HepG2 (cell line): ENCODE measurements at regions not wholly inside any gene's neighbourhood (a gene's known extent, or its start where the extent isn't known, plus 50 kb on each side); places are given as distances from the start of the nearest gene placed in this dataset.

ENCODE experiments used
- ATAC-seq: fragments of 200-7000 bp; cut with Tn5 transposase; 3 replicates; pipeline ENCODE4 v1.9.1; 2020; ENCODE audit warnings: mild to moderate bottlenecking, moderate library complexity
- BruUV-seq: library from RNA; stranded (reverse); fragments of 400-500 nt; replicated peaks from 2 replicates; lab custom pipeline; 2021; lab: Mats Ljungman, UMichigan
- CTCF ChIA-PET: fragments of 300-600 bp; formaldehyde crosslinking; extraction: SDS; loops from one replicate; lab custom pipeline; 2021; ENCODE audit warnings: low total read pairs, inconsistent platforms, low intra/inter-chr PET ratio; lab: Yijun Ruan, JAX
- POLR2A ChIA-PET: fragments of 350-600 bp; sonication (Branson Sonifier 250); formaldehyde crosslinking; loops from one replicate; lab custom pipeline; 2020; ENCODE audit warnings: antibody characterized with exemption, inconsistent platforms; lab: Yijun Ruan, JAX
- DNase-seq: peaks from one replicate; pipeline ENCODE4 v3.0.0-alpha.2; 2015; ENCODE audit warnings: low spot score
- FAIRE-seq: peaks from 3 replicates; lab custom pipeline; 2011; peaks lifted over from hg19 to GRCh38; lab: Jason Lieb, UNC
- H2AFZ ChIP-seq: one replicate; pipeline ENCODE4 v1.6.1; 2011; ENCODE audit warnings: low read length, inconsistent platforms
- H3K27ac ChIP-seq: fragments of 300-600 bp; 3 replicates; pipeline ENCODE4 v1.8.0; 2011; ENCODE audit warnings: mixed run types, mild to moderate bottlenecking, mixed read lengths, low read length, inconsistent platforms; ENCODE audit not compliant: insufficient read depth; ENCODE audit errors: extremely low read length
- H3K27me3 ChIP-seq, 2 experiments: fragments of 200-600 bp in 1 of 2; 2 replicates in 1 of 2; 3 replicates in 1 of 2; pipeline versions ENCODE4 v1.6.0 to v1.8.0; 2011; ENCODE audit warnings: low read length in 2 of 2, mild to moderate bottlenecking in 2 of 2, moderate library complexity in 2 of 2, inconsistent platforms in 1 of 2; ENCODE audit not compliant: insufficient read depth in 2 of 2, control insufficient read depth in 1 of 2
- H3K36me3 ChIP-seq, 2 experiments: fragments of 200-600 bp in 1 of 2; replicated peaks in 1 of 2; 2 replicates in 1 of 2; 3 replicates in 1 of 2; pipeline versions ENCODE4 v1.5.1 to v1.8.0; 2011; ENCODE audit warnings: low read length in 2 of 2, inconsistent platforms in 1 of 2; ENCODE audit not compliant: insufficient read depth in 2 of 2, control insufficient read depth in 1 of 2
- H3K4me1 ChIP-seq: 2 replicates; pipeline ENCODE4 v1.5.1; 2012; ENCODE audit warnings: low read length, inconsistent platforms; ENCODE audit not compliant: insufficient read depth
- H3K4me2 ChIP-seq: 2 replicates; pipeline ENCODE4 v1.6.0; 2011; ENCODE audit warnings: low read depth, low read length, inconsistent platforms
- H3K4me3 ChIP-seq, 3 experiments: fragments of 200-600 bp in 1 of 3; sonication (generic), shearing (Covaris generic) in 1 of 3; replicated peaks in 1 of 3; 2 replicates each; pipeline ENCODE4 v1.5.1; 2011 to 2016; ENCODE audit warnings: low read length in 3 of 3, inconsistent platforms in 2 of 3, low read depth in 2 of 3, mild to moderate bottlenecking in 2 of 3, control low read depth in 1 of 3, mixed read lengths in 1 of 3; ENCODE audit not compliant: insufficient read depth in 1 of 3
- H3K79me2 ChIP-seq: one replicate; pipeline ENCODE4 v1.6.1; 2011; ENCODE audit warnings: low read length, inconsistent platforms; ENCODE audit not compliant: insufficient read depth
- H3K9ac ChIP-seq: 2 replicates; pipeline ENCODE4 v1.6.0; 2011; ENCODE audit warnings: mild to moderate bottlenecking, low read depth, low read length, inconsistent platforms; ENCODE audit not compliant: insufficient read depth
- H3K9me3 ChIP-seq: 2 replicates; pipeline ENCODE4 v1.5.1; 2012; ENCODE audit warnings: mild to moderate bottlenecking, low read length
- H4K20me1 ChIP-seq: 2 replicates; pipeline ENCODE4 v1.6.0; 2011; ENCODE audit warnings: inconsistent platforms, mild to moderate bottlenecking, low read length, moderate library complexity; ENCODE audit not compliant: insufficient read depth
- ARHGAP35 ChIP-seq: sonication (generic); formaldehyde crosslinking; IDR thresholded peaks from 2 replicates; pipeline ENCODE4 v1.9.0; 2022; ENCODE audit warnings: mild to moderate bottlenecking, inconsistent platforms, moderate library complexity, missing genetic modification reagents, borderline replicate concordance
- CBFB ChIP-seq: sonication (generic); formaldehyde crosslinking; IDR thresholded peaks from 2 replicates; pipeline ENCODE4 v1.4.0; 2020; ENCODE audit warnings: missing genetic modification reagents
- CBX2 ChIP-seq, 2 experiments: fragments of 200-600 bp in 1 of 2; sonication (generic); formaldehyde crosslinking in 1 of 2; IDR thresholded peaks; 2 replicates each; pipeline versions ENCODE4 v1.7.0 to v1.8.1; 2018 to 2022; ENCODE audit warnings: low read depth in 2 of 2, low read length in 1 of 2, mild to moderate bottlenecking in 1 of 2, missing genetic modification reagents in 1 of 2
- HDAC2 ChIP-seq: sonication (generic); formaldehyde crosslinking; IDR thresholded peaks from 2 replicates; pipeline ENCODE4 v1.4.0; 2020; ENCODE audit warnings: missing genetic modification reagents
- IKZF5 ChIP-seq: IDR thresholded peaks from 2 replicates; pipeline ENCODE4 v1.6.1; 2018; ENCODE audit warnings: missing genetic modification reagents, mild to moderate bottlenecking, missing compliant biosample characterization
- RFX3 ChIP-seq: IDR thresholded peaks from 2 replicates; pipeline ENCODE4 v1.6.1; 2016; ENCODE audit warnings: missing biosample characterization, missing genetic modification reagents
- ZBTB44 ChIP-seq: sonication (generic); formaldehyde crosslinking; IDR thresholded peaks from 2 replicates; pipeline ENCODE4 v1.4.0; 2020; ENCODE audit warnings: missing genetic modification reagents
- ZC3H4 ChIP-seq: sonication (generic); formaldehyde crosslinking; IDR thresholded peaks from 2 replicates; pipeline ENCODE4 v1.4.0; 2020; ENCODE audit warnings: missing genetic modification reagents, borderline replicate concordance
- ZNF121 ChIP-seq: sonication (generic); formaldehyde crosslinking; IDR thresholded peaks from 2 replicates; pipeline ENCODE4 v1.5.0; 2020; ENCODE audit warnings: mild to moderate bottlenecking, missing genetic modification reagents
- ZNF205 ChIP-seq: IDR thresholded peaks from 2 replicates; pipeline ENCODE4 v1.6.1; 2018; ENCODE audit warnings: missing biosample characterization, missing genetic modification reagents
- ZSCAN31 ChIP-seq: sonication (generic); formaldehyde crosslinking; IDR thresholded peaks from 2 replicates; pipeline ENCODE4 v1.5.0; 2020; ENCODE audit warnings: low read depth, mild to moderate bottlenecking, missing genetic modification reagents
- WGBS: methylation state at CpG from one replicate; pipeline ENCODE4 v1.1.6; 2017; ENCODE audit warnings: low lambda C conversion rate; 5-methylcytosine and 5-hydroxymethylcytosine counted together
- in situ Hi-C: cut with HindIII; loops from 2 replicates; pipeline ENCODE4 v1.10.0; 2017; ENCODE audit warnings: low pct_unique_long_range_greater_than_20kb; ENCODE audit not compliant: extremely low pct_ligation_motif_present
- intact Hi-C: fragments of 100-400 bp; cut with micrococcal nuclease; formaldehyde crosslinking; loops from one replicate; pipeline ENCODE4 v1.10.0; 2022; ENCODE audit not compliant: unreplicated experiment
- TF ChIP-seq, protein P1 (sequence below): sonication (generic); formaldehyde crosslinking; IDR thresholded peaks from 2 replicates; pipeline ENCODE4 v1.5.0; 2020; ENCODE audit warnings: mild to moderate bottlenecking, missing genetic modification reagents, moderate library complexity
- TF ChIP-seq, protein P2 (sequence below): sonication (generic); formaldehyde crosslinking; IDR thresholded peaks from 2 replicates; pipeline ENCODE4 v1.8.1; 2023; ENCODE audit warnings: mild to moderate bottlenecking, moderate library complexity, missing genetic modification reagents
- TF ChIP-seq, protein P3 (sequence below): sonication (generic); formaldehyde crosslinking; IDR thresholded peaks from 2 replicates; pipeline ENCODE4 v1.9.0; 2021; ENCODE audit warnings: missing genetic modification reagents, borderline replicate concordance
- TF ChIP-seq, protein P4 (sequence below): IDR thresholded peaks from 2 replicates; pipeline ENCODE4 v1.6.1; 2018; ENCODE audit warnings: missing genetic modification reagents

DNA sequence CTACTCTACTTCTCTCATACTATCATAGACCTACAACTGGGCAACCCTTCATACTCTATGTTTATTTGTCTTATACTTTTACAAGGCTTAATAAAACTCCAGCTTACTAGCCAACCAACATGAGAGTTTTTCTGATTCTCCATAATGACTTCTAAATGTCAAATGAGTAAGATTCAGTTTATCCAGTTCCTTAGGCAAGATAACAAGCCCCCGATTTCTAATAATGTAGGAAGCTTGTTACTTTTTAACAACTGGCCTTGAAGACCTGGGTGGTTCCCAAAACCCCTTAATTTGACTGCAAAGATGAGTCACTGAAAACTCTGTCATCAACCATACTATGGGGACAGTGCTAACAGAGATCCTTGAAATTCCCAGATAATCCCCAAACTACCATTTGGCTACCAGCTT lies 294.6 kb upstream of the ACTBL2 start:
- WGBS, result 38% methylated on average over 1 of the region's 1 CpG
- Histone ChIP-seq H3K36me3 (no peaks in the 10 kb centered on the region), H3K4me1 (peaks cover 31% of the 10 kb centered on the region), H3K27me3 (no peaks in the 10 kb centered on the region), H3K4me3 (no peak overlapping the region), H3K79me2 (no peaks in the 10 kb centered on the region), H3K27ac (no peak overlapping the region), H3K9ac (no peak overlapping the region), H3K9me3 (no peaks in the 10 kb centered on the region), H2AFZ (no peak overlapping the region), H3K4me2 (no peak overlapping the region), H4K20me1 (no peaks in the 10 kb centered on the region)
- ATAC-seq (no peak), DNase-seq (no peak), FAIRE-seq (no peak)
- in situ Hi-C loops, result no loop called here
- intact Hi-C loops, result loop anchor here (5.0 kb wide), 2 partner anchors 480 to 1075 kb away; no protein-coding TSS in a partner anchor
- ChIA-PET POLR2A (no interaction called here), CTCF (no interaction called here)
- BruUV-seq, result no TSS peak
- TF ChIP-seq, protein P1, sequence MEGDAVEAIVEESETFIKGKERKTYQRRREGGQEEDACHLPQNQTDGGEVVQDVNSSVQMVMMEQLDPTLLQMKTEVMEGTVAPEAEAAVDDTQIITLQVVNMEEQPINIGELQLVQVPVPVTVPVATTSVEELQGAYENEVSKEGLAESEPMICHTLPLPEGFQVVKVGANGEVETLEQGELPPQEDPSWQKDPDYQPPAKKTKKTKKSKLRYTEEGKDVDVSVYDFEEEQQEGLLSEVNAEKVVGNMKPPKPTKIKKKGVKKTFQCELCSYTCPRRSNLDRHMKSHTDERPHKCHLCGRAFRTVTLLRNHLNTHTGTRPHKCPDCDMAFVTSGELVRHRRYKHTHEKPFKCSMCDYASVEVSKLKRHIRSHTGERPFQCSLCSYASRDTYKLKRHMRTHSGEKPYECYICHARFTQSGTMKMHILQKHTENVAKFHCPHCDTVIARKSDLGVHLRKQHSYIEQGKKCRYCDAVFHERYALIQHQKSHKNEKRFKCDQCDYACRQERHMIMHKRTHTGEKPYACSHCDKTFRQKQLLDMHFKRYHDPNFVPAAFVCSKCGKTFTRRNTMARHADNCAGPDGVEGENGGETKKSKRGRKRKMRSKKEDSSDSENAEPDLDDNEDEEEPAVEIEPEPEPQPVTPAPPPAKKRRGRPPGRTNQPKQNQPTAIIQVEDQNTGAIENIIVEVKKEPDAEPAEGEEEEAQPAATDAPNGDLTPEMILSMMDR (CRISPR knock-in tag), result no peak
- TF ChIP-seq ZNF205 (CRISPR knock-in tag), result no peak
- TF ChIP-seq, protein P2, sequence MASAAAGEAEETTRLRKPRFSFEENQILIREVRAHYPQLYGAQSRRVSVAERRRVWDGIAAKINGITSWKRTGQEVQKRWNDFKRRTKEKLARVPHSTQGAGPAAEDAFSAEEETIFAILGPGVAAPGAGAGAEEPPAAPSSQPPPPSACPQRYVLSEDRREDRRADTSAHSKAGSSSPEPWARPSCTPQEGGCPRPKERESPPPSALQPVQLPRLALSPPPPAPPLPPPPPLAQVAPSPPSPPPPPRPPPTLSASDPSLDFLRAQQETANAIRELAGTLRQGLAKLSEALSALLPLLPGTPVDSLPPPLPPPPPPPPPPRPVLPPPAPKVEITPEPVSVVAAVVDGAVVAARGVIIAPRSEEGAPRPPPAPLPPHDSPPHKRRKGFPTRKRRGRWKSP, result no peak
- no peak for TF ChIP-seq ZNF121 (CRISPR knock-in tag)
- TF ChIP-seq IKZF5 (CRISPR knock-in tag), result no peak
- TF ChIP-seq, protein P3, sequence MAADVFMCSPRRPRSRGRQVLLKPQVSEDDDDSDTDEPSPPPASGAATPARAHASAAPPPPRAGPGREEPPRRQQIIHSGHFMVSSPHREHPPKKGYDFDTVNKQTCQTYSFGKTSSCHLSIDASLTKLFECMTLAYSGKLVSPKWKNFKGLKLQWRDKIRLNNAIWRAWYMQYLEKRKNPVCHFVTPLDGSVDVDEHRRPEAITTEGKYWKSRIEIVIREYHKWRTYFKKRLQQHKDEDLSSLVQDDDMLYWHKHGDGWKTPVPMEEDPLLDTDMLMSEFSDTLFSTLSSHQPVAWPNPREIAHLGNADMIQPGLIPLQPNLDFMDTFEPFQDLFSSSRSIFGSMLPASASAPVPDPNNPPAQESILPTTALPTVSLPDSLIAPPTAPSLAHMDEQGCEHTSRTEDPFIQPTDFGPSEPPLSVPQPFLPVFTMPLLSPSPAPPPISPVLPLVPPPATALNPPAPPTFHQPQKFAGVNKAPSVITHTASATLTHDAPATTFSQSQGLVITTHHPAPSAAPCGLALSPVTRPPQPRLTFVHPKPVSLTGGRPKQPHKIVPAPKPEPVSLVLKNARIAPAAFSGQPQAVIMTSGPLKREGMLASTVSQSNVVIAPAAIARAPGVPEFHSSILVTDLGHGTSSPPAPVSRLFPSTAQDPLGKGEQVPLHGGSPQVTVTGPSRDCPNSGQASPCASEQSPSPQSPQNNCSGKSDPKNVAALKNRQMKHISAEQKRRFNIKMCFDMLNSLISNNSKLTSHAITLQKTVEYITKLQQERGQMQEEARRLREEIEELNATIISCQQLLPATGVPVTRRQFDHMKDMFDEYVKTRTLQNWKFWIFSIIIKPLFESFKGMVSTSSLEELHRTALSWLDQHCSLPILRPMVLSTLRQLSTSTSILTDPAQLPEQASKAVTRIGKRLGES (CRISPR knock-in tag), result no peak
- TF ChIP-seq ARHGAP35 (CRISPR knock-in tag), result no peak
- TF ChIP-seq RFX3 (CRISPR knock-in tag), result no peak
- no peak for TF ChIP-seq CBFB
- TF ChIP-seq ZBTB44 (CRISPR knock-in tag), result no peak
- no peak for TF ChIP-seq ZC3H4 (CRISPR knock-in tag)
- TF ChIP-seq, protein P4, sequence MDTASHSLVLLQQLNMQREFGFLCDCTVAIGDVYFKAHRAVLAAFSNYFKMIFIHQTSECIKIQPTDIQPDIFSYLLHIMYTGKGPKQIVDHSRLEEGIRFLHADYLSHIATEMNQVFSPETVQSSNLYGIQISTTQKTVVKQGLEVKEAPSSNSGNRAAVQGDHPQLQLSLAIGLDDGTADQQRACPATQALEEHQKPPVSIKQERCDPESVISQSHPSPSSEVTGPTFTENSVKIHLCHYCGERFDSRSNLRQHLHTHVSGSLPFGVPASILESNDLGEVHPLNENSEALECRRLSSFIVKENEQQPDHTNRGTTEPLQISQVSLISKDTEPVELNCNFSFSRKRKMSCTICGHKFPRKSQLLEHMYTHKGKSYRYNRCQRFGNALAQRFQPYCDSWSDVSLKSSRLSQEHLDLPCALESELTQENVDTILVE (CRISPR knock-in tag), result no peak
- TF ChIP-seq CBX2 (IDR thresholded peaks at IDR 0.05; ENCODE audit: low read depth, low read length), result no peak
- TF ChIP-seq CBX2 (CRISPR knock-in tag; IDR thresholded peaks at IDR 0.05; ENCODE audit: low read depth), result no peak
- TF ChIP-seq ZSCAN31 (CRISPR knock-in tag), result no peak
- no peak for TF ChIP-seq HDAC2 (CRISPR knock-in tag)
